ENCODE measurements at regions not wholly inside any gene's neighbourhood (a gene's known extent, or its start where the extent isn't known, plus 50 kb on each side); places are given as distances from the start of the nearest gene placed in this dataset.
"Not testable (repeated sequence)": the region's sequence is repeated elsewhere in the genome, so short reads cannot be mapped to it uniquely, and the experiment has no call there.

GRCh38 chr6:144384427-144384826, 99.3 kb downstream of the UTRN start:
- no peak for DNase-seq (ENCODE audit: low spot score)
- no peak for TF ChIP-seq CTCF (IDR thresholded peaks at IDR 0.05; ENCODE audit: extremely low read depth, missing control alignments)

- not testable (repeated sequence) for DNase-seq (ENCODE audit: low spot score)
Observed at GRCh38 chr6:144389474-144389873, 104.3 kb downstream of the UTRN start.

DNA sequence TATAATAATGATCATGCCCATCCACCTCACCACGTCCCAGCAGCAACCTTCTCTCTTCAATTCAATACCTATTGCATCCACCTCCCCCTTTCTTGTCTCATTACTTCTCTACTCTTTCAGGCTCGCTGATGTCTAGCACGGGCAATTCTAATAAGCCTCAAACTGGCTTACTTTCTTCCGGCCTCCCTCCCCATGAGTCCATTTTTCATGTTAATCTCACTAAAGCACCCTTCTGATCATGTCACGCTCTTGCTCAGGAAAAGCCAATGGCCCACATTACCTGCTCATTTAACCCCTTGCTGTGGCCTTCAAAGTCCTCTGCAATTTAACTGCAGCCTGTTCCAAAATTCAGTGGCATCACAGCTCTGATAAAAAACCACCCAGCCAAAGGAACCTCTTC, 105.1 kb downstream of the UTRN start:
- TF ChIP-seq CTCF (IDR thresholded peaks at IDR 0.05; ENCODE audit: extremely low read depth, missing control alignments), result no peak
- DNase-seq (ENCODE audit: low spot score), result no peak

- TF ChIP-seq CTCF (IDR thresholded peaks at IDR 0.05; ENCODE audit: extremely low read depth, missing control alignments), result no peak
- no peak for DNase-seq (ENCODE audit: low spot score)
Observed at GRCh38 chr6:144390886-144391285, 105.8 kb downstream of the UTRN start.

- DNase-seq (ENCODE audit: low spot score), result no peak
- no peak for TF ChIP-seq CTCF (IDR thresholded peaks at IDR 0.05; ENCODE audit: extremely low read depth, missing control alignments)
Observed at GRCh38 chr6:144392536-144392935, 107.4 kb downstream of the UTRN start.

DNA sequence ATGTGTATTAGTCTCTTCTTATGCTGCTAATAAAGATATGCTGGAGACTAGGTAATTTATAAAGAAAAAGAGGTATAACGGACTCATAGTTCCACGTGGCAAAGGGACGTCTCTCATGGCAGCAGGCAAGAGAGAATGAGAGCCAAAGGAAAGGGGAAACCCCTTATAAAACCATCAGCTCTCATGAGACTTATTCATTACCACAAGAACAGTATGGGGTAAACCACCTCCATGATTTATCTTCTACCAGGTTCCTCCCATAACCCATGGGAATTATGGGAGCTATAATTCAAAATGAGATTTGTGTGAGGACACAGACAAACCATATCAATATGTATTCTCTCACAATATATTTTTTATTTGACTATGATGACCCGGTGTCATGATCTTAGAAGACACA, 109.1 kb downstream of the UTRN start:
- TF ChIP-seq CTCF (IDR thresholded peaks at IDR 0.05; ENCODE audit: extremely low read depth, missing control alignments), result no peak
- no peak for DNase-seq (ENCODE audit: low spot score)

- TF ChIP-seq CTCF (IDR thresholded peaks at IDR 0.05; ENCODE audit: extremely low read depth, missing control alignments), result no peak
- no peak for DNase-seq (ENCODE audit: low spot score)
Observed at GRCh38 chr6:144395014-144395413, 109.9 kb downstream of the UTRN start.

GRCh38 chr6:144395826-144396225, 110.7 kb downstream of the UTRN start:
- no peak for TF ChIP-seq CTCF (IDR thresholded peaks at IDR 0.05; ENCODE audit: extremely low read depth, missing control alignments)
- no peak for DNase-seq (ENCODE audit: low spot score)

Data from GM20000 (cell line).